ENCODE measurements at regions not wholly inside any gene's neighbourhood (a gene's known extent, or its start where the extent isn't known, plus 50 kb on each side); places are given as distances from the start of the nearest gene placed in this dataset.
"Not testable (repeated sequence)": the region's sequence is repeated elsewhere in the genome, so short reads cannot be mapped to it uniquely, and the experiment has no call there.

- Mint-ChIP-seq H3K4me1 (no peaks in the 10 kb centered on the region), H3K9me3 (peaks cover 1% of the 10 kb centered on the region), H3K27me3 (no peaks in the 10 kb centered on the region), H3K27ac (no peak overlapping the region), H3K36me3 (no peaks in the 10 kb centered on the region), H3K4me3 (no peak overlapping the region)
- no peak for ATAC-seq
These were observed 130.9 kb upstream of the CDK6 start for GRCh38 chr7:92967238-92967637.

- Mint-ChIP-seq H3K27me3 (no peaks in the 10 kb centered on the region), H3K36me3 (no peaks in the 10 kb centered on the region), H3K4me1 (no peaks in the 10 kb centered on the region), H3K27ac (no peak overlapping the region), H3K9me3 (peaks cover 2% of the 10 kb centered on the region), H3K4me3 (no peak overlapping the region)
- ATAC-seq, result no peak
These were observed 127.8 kb upstream of the CDK6 start for GRCh38 chr7:92964141-92964540.

GRCh38 chr7:92963566-92963965 is 127.2 kb upstream of the CDK6 start:
- Mint-ChIP-seq H3K27ac (no peak overlapping the region), H3K36me3 (no peaks in the 10 kb centered on the region), H3K4me1 (no peaks in the 10 kb centered on the region), H3K27me3 (no peaks in the 10 kb centered on the region), H3K9me3 (peaks cover 2% of the 10 kb centered on the region), H3K4me3 (no peak overlapping the region)
- no peak for ATAC-seq

GRCh38 chr7:92961961-92962360 is 125.6 kb upstream of the CDK6 start:
- H3K36me3 Mint-ChIP-seq, result no peaks in the 10 kb centered on the region
- H3K9me3 Mint-ChIP-seq, result peaks cover 2% of the 10 kb centered on the region
- H3K27ac Mint-ChIP-seq, result no peak overlapping the region
- ATAC-seq, result no peak
- H3K4me1 Mint-ChIP-seq, result no peaks in the 10 kb centered on the region
- no peaks in the 10 kb centered on the region for H3K27me3 Mint-ChIP-seq
- no peak overlapping the region for H3K4me3 Mint-ChIP-seq

GRCh38 chr7:92956575-92956974 is 120.2 kb upstream of the CDK6 start:
- Mint-ChIP-seq H3K4me1 (no peaks in the 10 kb centered on the region), H3K36me3 (no peaks in the 10 kb centered on the region), H3K27me3 (no peaks in the 10 kb centered on the region), H3K27ac (no peak overlapping the region), H3K4me3 (no peak overlapping the region), H3K9me3 (peaks cover 5% of the 10 kb centered on the region)
- ATAC-seq, result no peak

- Mint-ChIP-seq H3K4me3 (no peak overlapping the region), H3K27ac (no peak overlapping the region), H3K4me1 (no peaks in the 10 kb centered on the region), H3K27me3 (no peaks in the 10 kb centered on the region), H3K36me3 (no peaks in the 10 kb centered on the region), H3K9me3 (peaks cover 5% of the 10 kb centered on the region)
- peak; percentile 60 for ATAC-seq
These were observed 118.7 kb upstream of the CDK6 start for GRCh38 chr7:92955081-92955480.

- Mint-ChIP-seq H3K27ac (no peak overlapping the region), H3K4me3 (no peak overlapping the region), H3K9me3 (peaks cover 5% of the 10 kb centered on the region), H3K4me1 (no peaks in the 10 kb centered on the region), H3K36me3 (no peaks in the 10 kb centered on the region), H3K27me3 (no peaks in the 10 kb centered on the region)
- no peak for ATAC-seq
These were observed 117.3 kb upstream of the CDK6 start for GRCh38 chr7:92953657-92954056.

GRCh38 chr7:92949748-92950147 is 113.4 kb upstream of the CDK6 start:
- H3K27ac Mint-ChIP-seq, result no peak overlapping the region
- no peak overlapping the region for H3K4me3 Mint-ChIP-seq
- H3K4me1 Mint-ChIP-seq, result no peaks in the 10 kb centered on the region
- peaks cover 7% of the 10 kb centered on the region for H3K27me3 Mint-ChIP-seq
- no peaks in the 10 kb centered on the region for H3K9me3 Mint-ChIP-seq
- no peak for ATAC-seq
- H3K36me3 Mint-ChIP-seq, result no peaks in the 10 kb centered on the region

- no peak for ATAC-seq
- Mint-ChIP-seq H3K4me1 (no peaks in the 10 kb centered on the region), H3K4me3 (no peak overlapping the region), H3K9me3 (peaks cover 2% of the 10 kb centered on the region), H3K27me3 (peaks cover 7% of the 10 kb centered on the region), H3K27ac (no peak overlapping the region), H3K36me3 (no peaks in the 10 kb centered on the region)
These were observed 109.5 kb upstream of the CDK6 start for GRCh38 chr7:92945840-92946239.

- Mint-ChIP-seq H3K9me3 (peaks cover 9% of the 10 kb centered on the region), H3K27ac (no peak overlapping the region), H3K4me1 (no peaks in the 10 kb centered on the region), H3K4me3 (no peak overlapping the region), H3K36me3 (no peaks in the 10 kb centered on the region), H3K27me3 (peaks cover 7% of the 10 kb centered on the region)
- ATAC-seq, result no peak
These were observed 108.3 kb upstream of the CDK6 start for GRCh38 chr7:92944633-92945032.

GRCh38 chr7:92942706-92943105 is 106.3 kb upstream of the CDK6 start:
- not testable (repeated sequence) for ATAC-seq, H3K27me3 Mint-ChIP-seq, H3K4me3 Mint-ChIP-seq, H3K27ac Mint-ChIP-seq, H3K36me3 Mint-ChIP-seq, H3K4me1 Mint-ChIP-seq
- peaks cover 13% of the 10 kb centered on the region for H3K9me3 Mint-ChIP-seq

- Mint-ChIP-seq H3K36me3 (no peaks in the 10 kb centered on the region), H3K27me3 (no peaks in the 10 kb centered on the region), H3K27ac (no peak overlapping the region), H3K9me3 (peaks cover 13% of the 10 kb centered on the region), H3K4me1 (no peaks in the 10 kb centered on the region), H3K4me3 (no peak overlapping the region)
- no peak for ATAC-seq
These were observed 103.4 kb upstream of the CDK6 start for GRCh38 chr7:92939666-92940360.

GRCh38 chr7:92934096-92934495 is 97.7 kb upstream of the CDK6 start:
- Mint-ChIP-seq H3K9me3 (peaks cover 12% of the 10 kb centered on the region), H3K36me3 (no peaks in the 10 kb centered on the region), H3K4me1 (no peaks in the 10 kb centered on the region), H3K27me3 (no peaks in the 10 kb centered on the region), H3K4me3 (no peak overlapping the region), H3K27ac (no peak overlapping the region)
- ATAC-seq, result no peak

GRCh38 chr7:92932450-92932849 is 96.1 kb upstream of the CDK6 start:
- Mint-ChIP-seq H3K9me3 (peaks cover 12% of the 10 kb centered on the region), H3K4me1 (no peaks in the 10 kb centered on the region), H3K4me3 (no peak overlapping the region), H3K36me3 (no peaks in the 10 kb centered on the region), H3K27ac (no peak overlapping the region), H3K27me3 (no peaks in the 10 kb centered on the region)
- ATAC-seq, result no peak

GRCh38 chr7:92930404-92930803 is 94.0 kb upstream of the CDK6 start:
- no peak overlapping the region for H3K27ac Mint-ChIP-seq

GRCh38 chr7:92926697-92927044 is 90.3 kb upstream of the CDK6 start:
- Mint-ChIP-seq H3K9me3 (peaks cover 8% of the 10 kb centered on the region), H3K36me3 (no peaks in the 10 kb centered on the region), H3K4me3 (no peak overlapping the region), H3K27ac (no peak overlapping the region), H3K27me3 (peaks cover 18% of the 10 kb centered on the region), H3K4me1 (no peaks in the 10 kb centered on the region)
- ATAC-seq, result no peak

More at GRCh38 chr7:92930404-92930803, 94.0 kb upstream of the CDK6 start:
- H3K9me3 Mint-ChIP-seq, result peaks cover 12% of the 10 kb centered on the region
- ATAC-seq, result no peak
- no peaks in the 10 kb centered on the region for H3K36me3 Mint-ChIP-seq
- H3K4me1 Mint-ChIP-seq, result no peaks in the 10 kb centered on the region
- H3K27me3 Mint-ChIP-seq, result peaks cover 12% of the 10 kb centered on the region
- no peak overlapping the region for H3K4me3 Mint-ChIP-seq
